ENCODE measurements at regions not wholly inside any gene's neighbourhood (a gene's known extent, or its start where the extent isn't known, plus 50 kb on each side); places are given as distances from the start of the nearest gene placed in this dataset.

DNA sequence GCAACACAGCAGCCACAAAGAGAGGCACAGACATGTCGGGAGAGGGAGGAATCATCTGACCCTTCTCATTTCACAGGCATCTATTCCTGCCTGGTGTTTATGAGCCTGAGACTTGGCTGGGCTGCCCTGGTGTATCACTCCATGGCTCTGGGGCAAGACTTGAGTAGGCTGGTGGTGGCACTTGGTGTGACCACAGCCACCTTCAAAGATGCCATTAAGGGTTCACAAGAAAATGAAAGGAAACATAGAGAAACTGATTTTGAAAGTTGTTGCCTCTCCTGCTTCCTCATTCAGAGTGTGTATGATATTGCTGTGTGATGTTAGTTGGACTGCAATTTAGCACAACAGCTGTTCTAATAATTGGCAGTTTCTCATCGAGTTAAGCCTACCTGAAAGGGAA, 298.8 kb downstream of the FAM72C start:
- FAIRE-seq (no peak), ATAC-seq (no peak), DNase-seq (ENCODE audit: low spot score) (no peak)
- ChIA-PET CTCF (ENCODE audit: low intra/inter-chr PET ratio, low total read pairs) (no interaction called here), POLR2A (no interaction called here)
- Histone ChIP-seq H4K20me1 (ENCODE audit: insufficient read depth, low read length) (no peaks in the 10 kb centered on the region), H3K79me2 (ENCODE audit: insufficient read depth, low read length) (no peaks in the 10 kb centered on the region), H3K9me3 (ENCODE audit: low read length) (no peaks in the 10 kb centered on the region), H3K4me1 (ENCODE audit: insufficient read depth, low read length) (no peaks in the 10 kb centered on the region), H2AFZ (ENCODE audit: low read length) (no peak overlapping the region), H3K27me3 (ENCODE audit: control insufficient read depth in 1 of 2, insufficient read depth in 2 of 2, low read length in 2 of 2) (peaks cover 0 to 10% of the 10 kb centered on the region in 2 experiments; a peak in 2 of 5 replicates), H3K27ac (ENCODE audit: extremely low read length, insufficient read depth, low read length) (no peak overlapping the region), H3K4me3 (replicated peaks in 1 of 3; ENCODE audit: insufficient read depth in 1 of 3, low read depth in 2 of 3, low read length in 3 of 3) (no peak overlapping the region), H3K36me3 (replicated peaks in 1 of 2; ENCODE audit: control insufficient read depth in 1 of 2, insufficient read depth in 2 of 2, low read length in 2 of 2) (no peaks in the 10 kb centered on the region), H3K9ac (ENCODE audit: insufficient read depth, low read depth, low read length) (no peak overlapping the region), H3K4me2 (ENCODE audit: low read depth, low read length) (no peak overlapping the region)
- 0% methylated on average over 2 of the region's 2 CpGs for WGBS (ENCODE audit: low lambda C conversion rate)
- BruUV-seq (replicated peaks), result no TSS peak
- in situ Hi-C loops (cut with HindIII; ENCODE audit: extremely low pct_ligation_motif_present, low pct_unique_long_range_greater_than_20kb), result no loop called here
- intact Hi-C loops (cut with micrococcal nuclease; ENCODE audit: unreplicated experiment), result no loop called here
- TF ChIP-seq SIN3A (IDR thresholded peaks at IDR 0.05; ENCODE audit: borderline replicate concordance, low read depth, low read length), result no peak
- TF ChIP-seq ZBTB42 (CRISPR knock-in tag; IDR thresholded peaks at IDR 0.05), result no peak
- no peak for TF ChIP-seq ZKSCAN5 (CRISPR knock-in tag; IDR thresholded peaks at IDR 0.05)
- TF ChIP-seq ZNF550 (CRISPR knock-in tag; IDR thresholded peaks at IDR 0.05; ENCODE audit: borderline replicate concordance), result no peak
- no peak for TF ChIP-seq IRX3 (CRISPR knock-in tag; IDR thresholded peaks at IDR 0.05; ENCODE audit: borderline replicate concordance, low read depth)
- no peak for TF ChIP-seq FOXP1 (IDR thresholded peaks at IDR 0.05)
- TF ChIP-seq FOXP1 (CRISPR knock-in tag; IDR thresholded peaks at IDR 0.05), result no peak
- TF ChIP-seq ZNF598 (CRISPR knock-in tag; IDR thresholded peaks at IDR 0.05; ENCODE audit: borderline replicate concordance), result no peak
- no peak for TF ChIP-seq ETV6 (CRISPR knock-in tag; conservative IDR thresholded peaks at IDR 0.05)
- TF ChIP-seq, protein P1, sequence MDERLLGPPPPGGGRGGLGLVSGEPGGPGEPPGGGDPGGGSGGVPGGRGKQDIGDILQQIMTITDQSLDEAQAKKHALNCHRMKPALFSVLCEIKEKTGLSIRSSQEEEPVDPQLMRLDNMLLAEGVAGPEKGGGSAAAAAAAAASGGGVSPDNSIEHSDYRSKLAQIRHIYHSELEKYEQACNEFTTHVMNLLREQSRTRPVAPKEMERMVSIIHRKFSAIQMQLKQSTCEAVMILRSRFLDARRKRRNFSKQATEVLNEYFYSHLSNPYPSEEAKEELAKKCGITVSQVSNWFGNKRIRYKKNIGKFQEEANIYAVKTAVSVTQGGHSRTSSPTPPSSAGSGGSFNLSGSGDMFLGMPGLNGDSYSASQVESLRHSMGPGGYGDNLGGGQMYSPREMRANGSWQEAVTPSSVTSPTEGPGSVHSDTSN (CRISPR knock-in tag; IDR thresholded peaks at IDR 0.05), result no peak
- TF ChIP-seq SNAPC2 (CRISPR knock-in tag; IDR thresholded peaks at IDR 0.05), result no peak
- no peak for TF ChIP-seq ZNF577 (CRISPR knock-in tag; IDR thresholded peaks at IDR 0.05; ENCODE audit: borderline replicate concordance, low read depth)
- no peak for TF ChIP-seq DNMT3B (CRISPR knock-in tag; conservative IDR thresholded peaks at IDR 0.05)
- TF ChIP-seq CBFB (CRISPR knock-in tag; IDR thresholded peaks at IDR 0.05), result no peak
- no peak for TF ChIP-seq KLF13 (CRISPR knock-in tag; IDR thresholded peaks at IDR 0.05)
- no peak for TF ChIP-seq RAD51 (IDR thresholded peaks at IDR 0.05; ENCODE audit: borderline replicate concordance)
- TF ChIP-seq ZNF253 (CRISPR knock-in tag; IDR thresholded peaks at IDR 0.05; ENCODE audit: borderline replicate concordance), result no peak
- no peak for TF ChIP-seq HDAC2 (CRISPR knock-in tag; IDR thresholded peaks at IDR 0.05)
